ENCODE measurements at regions not wholly inside any gene's neighbourhood (a gene's known extent, or its start where the extent isn't known, plus 50 kb on each side); places are given as distances from the start of the nearest gene placed in this dataset.
"Not testable (repeated sequence)": the region's sequence is repeated elsewhere in the genome, so short reads cannot be mapped to it uniquely, and the experiment has no call there.

DNA sequence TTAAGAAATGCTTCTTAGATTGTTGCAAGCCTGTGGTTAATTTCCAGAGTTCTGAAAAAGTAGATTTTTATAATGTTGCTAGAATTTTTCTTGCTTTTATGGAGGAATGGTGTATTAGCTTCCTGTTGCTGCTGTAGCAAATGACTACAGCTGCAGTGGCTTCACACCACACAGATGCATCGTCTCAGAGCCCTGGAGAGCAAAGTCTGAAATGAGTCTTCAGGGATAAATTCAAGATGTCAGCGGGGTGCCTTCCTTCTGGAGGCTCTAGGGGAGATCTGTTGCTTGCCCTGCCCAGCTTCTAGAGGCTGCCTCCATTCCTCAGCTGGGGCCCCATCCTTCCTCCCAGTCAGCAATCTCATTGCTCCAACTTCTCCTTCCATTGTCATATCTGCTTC lies 187.8 kb downstream of the ZNF516 start:
- DNase-seq = no peak

DNA sequence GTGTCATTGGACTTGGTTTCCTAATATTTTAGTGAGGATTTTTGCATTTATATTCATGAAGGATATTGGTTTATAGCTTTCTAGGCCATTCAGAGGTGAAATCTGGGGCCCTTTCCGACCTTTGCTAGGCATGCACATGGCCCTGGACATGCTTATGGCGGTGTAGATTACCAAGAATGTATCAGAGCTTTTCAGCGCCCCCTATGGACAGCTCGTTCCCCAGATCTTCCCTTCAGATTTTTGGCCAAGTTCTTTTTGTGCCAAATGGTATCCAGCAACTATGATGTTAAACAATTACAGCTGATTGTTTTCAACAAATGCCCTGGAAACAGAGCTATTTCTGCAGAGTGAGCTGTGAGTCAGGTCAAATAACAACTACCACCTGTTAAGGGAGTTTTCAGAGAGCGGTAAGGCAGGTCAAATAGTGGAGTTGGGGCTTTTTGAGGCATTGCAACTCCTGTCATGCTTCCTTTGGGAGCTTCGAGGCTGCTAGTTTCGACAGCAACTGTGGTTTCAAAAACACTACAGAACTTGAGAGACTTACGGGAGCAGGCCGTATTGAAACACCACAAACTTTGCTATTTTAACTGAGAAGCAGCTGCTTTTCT lies 188.3 kb downstream of the ZNF516 start:
- no peak for DNase-seq

- no peak for DNase-seq
Measured at GRCh38 chr18:76285866-76286265, 209.2 kb downstream of the ZNF516 start.

DNA sequence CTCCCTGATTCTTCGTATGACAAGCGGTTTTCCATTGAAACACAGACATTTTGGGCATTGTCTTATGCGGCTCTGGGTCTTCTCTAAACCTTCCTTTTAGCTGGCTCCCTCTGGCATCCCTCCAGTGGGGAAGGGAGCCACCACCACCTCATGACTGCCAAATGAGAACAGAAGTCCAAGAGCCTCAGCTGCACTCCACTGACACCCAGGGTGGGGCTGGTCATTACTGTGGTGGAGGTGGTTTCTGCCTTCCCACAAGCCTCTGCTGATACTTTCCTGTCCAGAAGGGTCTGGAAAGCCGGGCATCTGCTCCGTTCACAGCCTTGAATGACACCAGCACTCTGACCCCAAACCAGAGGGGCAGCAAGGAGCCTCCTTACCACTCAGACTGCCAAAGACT lies 213.5 kb downstream of the ZNF516 start:
- no peak for DNase-seq

DNA sequence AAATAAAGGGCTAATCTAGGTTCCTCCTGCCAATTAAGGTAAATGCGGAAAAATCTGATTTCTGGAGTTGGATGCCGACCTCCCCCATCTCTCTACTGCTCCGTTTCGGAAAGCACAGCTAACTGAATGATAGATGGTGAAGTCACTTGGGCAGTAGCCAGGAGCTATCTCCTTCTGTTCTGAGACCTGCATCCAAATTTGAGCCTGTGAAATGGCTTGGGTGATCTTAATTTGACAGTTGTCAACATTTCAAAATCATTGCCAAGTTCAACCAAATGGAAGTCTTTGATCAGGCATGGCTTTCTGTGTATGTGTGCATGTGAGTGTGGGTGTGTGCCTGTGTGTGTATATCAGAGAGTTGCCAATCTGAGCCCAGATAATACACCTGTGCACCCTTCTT lies 217.2 kb downstream of the ZNF516 start:
- no peak for DNase-seq

DNA sequence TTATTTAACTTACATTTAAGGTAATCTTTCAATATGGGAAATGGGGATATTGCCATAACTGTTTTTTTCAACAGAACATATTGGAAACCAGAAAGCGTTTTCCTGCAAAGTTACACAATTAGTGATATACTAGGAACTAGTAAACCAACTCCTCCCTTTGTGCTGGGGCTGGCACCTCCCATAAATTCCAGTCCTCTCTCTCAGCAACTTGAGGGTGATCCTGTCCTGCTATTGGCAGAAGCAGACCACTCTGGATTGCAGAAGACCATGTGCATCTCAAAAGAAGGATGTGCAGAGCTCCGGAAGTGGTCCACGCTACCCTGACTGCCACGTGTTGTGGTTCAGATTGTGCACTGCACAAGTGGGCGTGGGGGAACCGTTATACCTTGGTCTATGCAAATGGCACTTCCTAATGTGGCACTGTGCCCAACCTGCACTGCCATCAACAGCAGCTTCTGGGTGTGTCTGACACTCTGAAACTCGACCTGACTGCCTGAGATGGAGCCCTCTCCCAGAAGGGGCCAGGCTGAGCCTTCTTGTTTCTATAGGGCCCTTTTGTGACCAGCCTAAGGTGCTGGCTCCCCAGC lies 219.2 kb downstream of the ZNF516 start:
- no peak for DNase-seq

GRCh38 chr18:76274468-76275289 lies 220.4 kb downstream of the ZNF516 start:
- peak; percentile 72 for DNase-seq

DNA sequence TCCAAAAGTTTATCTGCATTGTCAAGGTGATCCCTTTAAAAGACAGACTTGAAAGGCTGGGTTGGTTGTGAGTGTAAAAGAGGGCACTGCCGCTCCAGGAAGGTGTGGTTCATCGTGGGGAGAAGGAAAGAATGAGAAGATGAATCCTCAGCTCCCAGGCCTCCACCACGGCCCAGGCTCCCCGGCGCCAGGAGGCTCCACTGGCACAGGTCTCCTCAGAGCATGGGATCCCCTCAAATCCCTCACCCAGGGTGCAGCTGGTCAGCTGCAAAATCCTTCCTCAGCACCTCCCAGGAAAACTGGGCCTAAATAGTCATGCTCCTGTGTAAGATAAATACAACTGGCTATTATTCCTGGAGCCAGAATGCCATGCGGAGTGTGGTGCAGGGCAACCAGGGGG lies 221.1 kb downstream of the ZNF516 start:
- no peak for DNase-seq

DNA sequence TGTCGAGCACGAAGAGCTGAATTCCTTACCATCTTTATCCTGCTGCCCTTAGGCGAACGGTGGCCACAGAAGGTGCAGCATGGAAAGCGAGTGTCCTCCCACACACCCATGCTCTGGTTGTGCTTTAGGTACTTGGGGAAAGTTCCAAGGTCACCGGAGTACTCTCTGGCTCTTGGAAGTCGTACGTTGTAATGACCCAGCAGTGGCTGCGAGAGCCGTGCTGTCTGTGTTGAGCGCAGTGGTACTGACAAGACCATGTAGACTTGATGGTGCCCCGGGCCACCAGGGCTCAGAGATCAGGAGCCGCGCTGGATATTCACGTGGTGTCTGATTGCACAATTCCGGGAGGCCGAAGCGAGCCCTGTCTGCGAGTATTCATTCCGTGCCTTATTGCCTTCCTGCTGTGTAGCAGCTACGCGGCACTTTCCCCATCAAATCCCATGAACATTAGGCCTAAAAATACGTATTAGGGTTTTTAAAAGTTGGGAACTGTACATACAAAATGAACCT lies 222.0 kb downstream of the ZNF516 start:
- no peak for DNase-seq

- not testable (repeated sequence) for DNase-seq
Measured at GRCh38 chr18:76267423-76267822, 227.6 kb downstream of the ZNF516 start.

DNA sequence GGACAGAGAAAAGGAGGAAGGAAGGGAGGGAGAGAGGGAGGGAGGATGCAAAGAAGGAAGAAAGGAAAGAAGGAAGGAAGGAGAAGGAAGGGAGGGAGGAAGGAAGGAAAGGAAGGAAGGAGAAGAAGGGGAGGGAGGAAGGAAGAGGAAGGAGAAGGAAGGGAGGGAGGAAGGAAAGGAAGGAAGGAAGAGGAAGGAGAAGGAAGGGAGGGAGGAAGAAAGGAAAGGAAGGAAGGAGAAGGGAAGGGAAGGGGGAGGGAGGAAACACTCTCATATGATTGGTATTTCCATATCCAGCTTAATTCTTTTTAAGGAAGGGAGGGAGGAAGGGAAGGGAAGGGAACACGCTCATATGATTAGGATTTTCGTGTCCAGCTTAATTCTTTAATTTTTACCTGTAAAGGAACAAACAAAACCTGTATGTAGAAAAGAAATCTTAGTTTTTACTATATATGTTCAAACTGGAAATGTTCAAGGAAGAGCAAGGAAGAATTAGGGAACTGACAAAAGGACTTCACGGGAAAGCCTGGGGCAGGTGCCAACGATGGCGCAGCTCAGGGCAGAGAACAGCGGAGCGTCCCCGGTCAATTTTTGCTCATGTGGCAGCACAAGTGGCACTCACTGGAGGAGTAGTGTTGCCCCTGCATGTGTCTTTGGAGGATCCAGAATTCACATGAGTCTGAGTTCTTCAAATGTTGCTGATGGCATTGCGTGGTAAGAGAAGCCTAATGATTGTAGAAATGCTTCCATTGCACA lies 228.6 kb downstream of the ZNF516 start:
- no peak for DNase-seq

GRCh38 chr18:76265497-76266235 lies 229.4 kb downstream of the ZNF516 start:
- no peak for DNase-seq

DNA sequence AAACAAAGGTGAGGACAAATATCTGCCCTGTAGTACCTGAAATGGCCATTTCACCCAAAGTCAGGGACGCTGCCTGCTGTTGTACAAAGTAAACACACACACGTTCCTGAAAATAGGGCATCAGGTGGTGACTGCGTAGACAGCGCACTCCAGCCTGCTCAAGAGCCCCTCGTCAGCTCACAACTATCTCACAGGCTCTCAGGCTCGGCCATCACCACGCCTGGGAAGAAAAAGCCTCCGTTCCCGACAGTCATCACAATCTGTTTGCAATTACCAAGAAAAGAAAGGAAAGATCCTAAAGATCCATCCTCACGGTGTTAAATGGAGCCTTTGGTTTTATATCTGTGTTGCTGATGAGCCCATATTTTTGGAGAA lies 230.2 kb downstream of the ZNF516 start:
- DNase-seq = no peak

DNA sequence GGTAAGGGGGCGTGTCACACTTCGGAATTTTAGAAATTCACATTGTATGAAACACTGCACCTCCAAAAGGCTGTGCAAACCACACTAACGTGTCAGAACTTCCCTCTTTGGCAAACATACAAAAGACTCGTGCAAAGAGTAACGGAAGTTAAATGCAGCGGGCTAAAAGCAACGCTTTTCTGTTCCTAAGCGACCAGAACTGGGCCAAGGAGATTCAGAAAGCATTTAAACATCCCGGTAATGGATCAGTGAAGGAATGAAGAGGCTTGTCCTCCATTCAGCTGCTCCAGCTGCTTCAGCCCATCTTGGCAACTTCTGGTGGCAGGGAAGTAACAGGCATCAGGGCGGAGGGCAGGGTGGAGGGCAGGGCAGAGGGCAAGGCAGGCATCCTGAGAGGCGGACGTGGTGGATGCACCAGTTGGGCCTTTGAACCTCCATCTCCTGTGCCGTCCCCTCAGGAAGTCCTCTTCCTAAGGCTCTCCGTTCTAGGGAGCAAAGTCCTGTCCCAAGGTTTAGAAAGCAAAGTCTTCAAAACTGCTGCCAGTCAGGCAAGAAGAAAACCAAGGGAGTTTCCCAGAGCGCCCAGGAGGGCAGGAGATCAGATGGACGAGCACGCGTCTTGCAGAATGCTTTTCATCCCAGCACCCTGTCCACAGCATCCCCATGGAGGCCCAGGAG lies 230.7 kb downstream of the ZNF516 start:
- DNase-seq = no peak

GRCh38 chr18:76263046-76264005 lies 231.7 kb downstream of the ZNF516 start:
- no peak for DNase-seq

DNA sequence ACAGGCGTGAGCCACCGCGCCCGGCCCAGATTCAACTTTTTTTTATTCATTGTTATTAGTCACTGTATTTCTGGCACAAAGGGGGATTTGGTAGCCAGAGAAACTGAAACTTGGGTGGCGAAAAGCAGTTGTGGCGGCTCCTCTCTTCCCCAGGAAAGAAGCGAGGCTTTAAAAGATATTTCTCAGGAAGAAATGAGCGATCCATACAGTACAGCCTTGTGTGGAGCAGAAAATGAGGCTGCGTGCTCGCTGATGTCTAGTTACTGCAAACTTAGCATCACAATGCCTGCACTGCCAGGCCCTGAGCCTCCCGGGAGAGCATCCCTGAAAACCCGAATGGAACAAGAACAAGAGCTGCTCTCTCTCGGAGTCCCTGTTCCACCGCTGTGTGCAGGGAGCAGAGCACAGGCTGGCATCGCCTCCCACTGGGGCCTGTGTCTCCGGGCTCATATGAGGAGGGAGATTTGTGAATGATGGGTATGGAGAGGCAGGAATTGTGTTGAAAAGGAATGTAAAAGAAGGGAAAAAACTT lies 234.0 kb downstream of the ZNF516 start:
- no peak for DNase-seq

DNA sequence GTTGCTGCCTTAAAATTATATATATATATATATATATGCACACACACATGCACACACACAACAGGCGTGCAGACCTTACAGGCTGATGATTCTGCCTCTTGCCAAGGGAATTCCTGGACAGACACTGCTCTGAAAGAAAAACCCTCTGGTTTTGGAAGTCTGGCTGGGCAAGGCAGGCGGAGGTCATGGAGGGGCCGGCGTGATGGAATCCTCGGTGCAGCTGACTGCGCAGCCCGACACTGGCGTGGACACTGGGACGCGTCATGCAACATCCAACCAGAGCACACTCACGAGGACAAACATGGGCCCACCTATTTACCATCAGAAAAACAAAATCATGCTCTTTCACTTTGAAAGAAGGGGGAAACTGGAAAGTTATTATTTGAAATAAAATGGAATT lies 235.3 kb downstream of the ZNF516 start:
- DNase-seq = no peak

DNA sequence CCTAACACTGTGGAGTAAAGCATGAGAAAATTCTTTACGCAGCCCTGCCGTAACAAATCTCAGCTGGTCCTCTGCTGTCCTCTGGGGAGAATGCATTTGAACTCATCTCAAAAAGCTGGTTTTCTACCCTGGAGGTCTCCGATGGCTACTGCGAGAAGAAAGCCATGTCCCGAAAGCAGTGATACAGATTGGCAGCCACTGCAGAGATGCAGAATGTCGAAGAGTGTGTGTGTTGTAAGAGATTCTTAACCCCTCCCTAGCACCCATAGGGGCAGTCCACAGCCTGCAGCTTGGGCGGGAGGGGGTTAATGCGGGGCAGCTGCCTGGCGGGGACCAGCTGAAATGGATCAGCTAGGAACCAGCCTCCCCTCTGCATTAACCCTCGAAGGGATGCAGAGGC lies 235.9 kb downstream of the ZNF516 start:
- no peak for DNase-seq

GRCh38 chr18:76258209-76258608 lies 236.8 kb downstream of the ZNF516 start:
- no peak for DNase-seq

- no peak for DNase-seq
Measured at GRCh38 chr18:76255070-76255683, 239.9 kb downstream of the ZNF516 start.
